GM21423 (cell line): ENCODE measurements at regions not wholly inside any gene's neighbourhood (a gene's known extent, or its start where the extent isn't known, plus 50 kb on each side); places are given as distances from the start of the nearest gene placed in this dataset.

Experiments
- ATAC-seq: cut with Tn5 transposase; IDR thresholded peaks from one replicate; pipeline ENCODE4 v1.9.1; 2021; ENCODE audit warnings: mild to moderate bottlenecking, moderate library complexity; ENCODE audit not compliant: unreplicated experiment

DNA sequence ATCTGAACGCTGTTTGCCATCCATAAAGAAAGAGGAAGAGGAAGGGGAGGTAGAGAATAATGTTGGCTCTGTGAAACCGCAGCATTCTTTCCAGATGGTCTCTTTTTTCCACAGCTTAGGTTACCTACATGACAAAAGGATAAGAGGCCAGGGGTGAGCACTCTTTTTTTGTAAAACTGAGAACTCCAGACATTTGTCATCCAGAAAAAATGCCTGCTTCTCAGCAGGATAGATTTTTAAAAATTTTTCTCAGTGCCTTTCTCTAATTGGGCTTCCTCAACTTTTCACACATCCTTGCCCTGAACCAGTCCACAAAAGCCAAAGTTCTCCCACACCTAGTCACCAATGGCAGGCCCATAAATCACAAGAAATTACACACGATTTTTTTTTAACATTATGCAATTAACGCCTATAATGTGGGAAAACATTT is 158.1 kb upstream of the TENM3 start:
- no peak for ATAC-seq

DNA sequence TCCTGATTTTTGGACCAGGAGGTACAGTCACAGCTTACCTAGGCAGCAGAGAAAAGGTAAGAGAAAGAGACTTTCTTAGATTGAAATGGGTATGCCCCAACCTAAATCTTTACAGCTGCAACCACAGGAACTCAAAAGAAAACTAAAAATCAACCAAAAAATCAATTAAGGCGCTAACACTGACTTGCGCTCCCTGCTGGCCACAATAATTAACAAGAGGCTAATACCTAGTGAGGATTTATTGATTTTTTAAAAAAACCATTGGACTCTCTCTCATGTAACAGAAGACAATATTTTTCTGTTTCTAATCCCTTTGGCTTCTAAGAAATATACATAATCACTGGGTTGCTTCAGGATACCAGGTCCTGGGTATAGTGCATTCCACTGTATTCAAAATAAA is 153.9 kb upstream of the TENM3 start:
- no peak for ATAC-seq

DNA sequence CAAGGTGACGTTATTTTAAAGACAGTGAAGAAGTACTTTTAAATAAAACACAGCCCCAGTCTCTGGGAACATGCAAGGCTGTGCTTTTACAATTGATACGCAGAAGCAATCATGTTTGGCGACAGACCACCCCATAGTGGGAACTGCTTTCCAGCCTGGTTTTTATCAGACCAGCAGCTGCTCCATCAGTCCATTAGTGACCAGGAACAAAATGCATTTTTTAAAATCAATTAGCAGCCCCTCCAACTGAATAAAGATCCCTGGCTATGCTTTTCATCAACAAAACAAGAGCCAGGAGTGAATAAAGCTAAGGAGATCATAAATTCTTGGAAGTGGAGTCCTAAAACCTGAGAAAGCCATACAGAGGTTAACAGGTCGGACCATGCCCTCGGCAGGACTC is 153.0 kb upstream of the TENM3 start:
- no peak for ATAC-seq

DNA sequence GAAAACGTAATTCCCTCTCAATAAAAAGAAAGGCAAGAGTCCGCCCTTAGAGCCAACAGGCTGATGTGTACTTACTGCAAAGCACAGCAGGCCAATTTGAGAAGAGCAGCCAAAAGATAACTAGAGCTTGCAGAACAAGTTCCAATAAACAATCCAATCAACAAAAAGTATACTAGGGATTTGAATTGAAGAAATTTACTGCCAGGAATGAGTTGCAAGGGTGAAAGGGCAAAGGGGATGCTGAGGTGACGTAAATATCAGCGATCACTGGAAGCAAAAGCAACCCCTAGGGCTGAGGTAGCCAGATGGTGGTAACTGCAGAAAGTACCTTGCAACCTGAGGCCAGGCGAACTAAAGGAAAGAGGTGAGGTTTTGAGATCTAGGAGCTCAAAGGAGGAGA is 152.1 kb upstream of the TENM3 start:
- no peak for ATAC-seq

DNA sequence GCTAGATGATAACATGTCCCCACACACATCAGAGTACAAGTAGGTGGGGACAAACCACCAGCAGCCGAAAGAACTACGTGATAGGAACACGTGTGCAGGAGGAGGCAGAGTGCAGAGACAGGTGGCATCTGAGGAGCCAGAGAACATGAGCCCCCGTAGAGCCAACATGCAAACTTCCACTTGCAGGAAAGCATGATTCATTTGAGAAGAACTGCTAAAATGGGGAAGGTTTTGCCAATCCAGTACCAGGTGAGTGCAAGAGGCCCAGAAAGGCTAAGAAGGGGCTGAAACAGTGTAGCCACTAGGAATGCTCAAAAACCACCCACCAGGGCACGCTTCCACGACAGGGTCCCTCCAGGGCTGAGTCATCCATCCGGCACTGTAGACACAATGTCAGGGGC is 149.8 kb upstream of the TENM3 start:
- no peak for ATAC-seq

DNA sequence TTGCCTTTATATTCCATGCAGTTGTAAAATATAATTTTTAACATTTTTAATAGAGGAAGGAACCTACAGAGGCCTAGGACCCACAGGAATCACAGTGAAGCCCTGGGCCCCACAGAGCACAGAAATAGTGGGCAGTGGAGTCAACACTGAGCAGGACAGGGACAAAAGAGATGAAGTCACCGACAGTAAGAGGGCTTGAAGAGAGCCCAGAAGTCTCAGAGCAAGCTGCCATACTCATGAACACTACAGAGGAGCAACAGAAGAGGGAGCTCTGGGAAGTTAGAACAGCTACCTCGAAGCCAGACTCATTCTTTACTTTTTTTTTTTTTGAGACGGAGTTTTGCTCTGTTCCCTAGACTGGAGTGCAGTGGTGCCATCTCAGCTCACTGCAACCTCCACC is 149.3 kb upstream of the TENM3 start:
- ATAC-seq = no peak

DNA sequence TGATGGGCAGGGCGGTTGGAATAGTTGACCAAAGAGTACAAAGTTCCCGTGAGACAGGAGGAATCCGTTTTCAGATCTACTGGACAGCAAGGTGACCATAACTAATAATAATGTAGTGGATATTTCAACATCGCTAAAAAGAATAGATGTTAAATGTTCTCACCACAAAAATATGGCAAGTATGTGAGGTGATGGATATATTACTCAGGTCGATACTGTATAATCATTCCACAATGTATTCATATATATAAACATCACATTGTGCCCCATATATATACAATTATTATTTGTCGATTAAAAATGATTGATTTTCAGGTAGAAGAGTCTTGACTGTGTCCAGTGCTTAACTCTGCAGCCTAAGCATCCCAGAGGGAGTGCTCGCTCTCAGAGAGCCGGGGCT is 141.6 kb upstream of the TENM3 start:
- ATAC-seq = no peak

DNA sequence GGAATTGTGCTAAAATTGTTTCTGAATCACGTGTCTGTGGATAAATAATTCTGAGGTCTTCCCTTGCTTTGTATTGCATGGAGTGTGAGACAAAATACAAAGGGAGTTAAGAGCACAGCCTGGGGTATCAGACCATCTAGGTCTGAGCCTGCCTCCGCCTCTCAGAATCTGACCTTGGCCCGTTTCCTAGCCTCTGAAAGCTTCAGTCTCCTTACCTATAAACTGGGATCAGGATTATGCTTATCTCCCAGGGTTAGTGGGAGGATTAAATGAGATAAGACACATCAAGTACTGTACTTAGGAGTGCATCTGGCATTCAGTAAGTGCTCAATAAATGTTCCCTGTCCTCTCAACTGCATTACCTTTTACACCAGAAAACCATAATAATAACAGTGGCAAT is 140.6 kb upstream of the TENM3 start:
- ATAC-seq = no peak

DNA sequence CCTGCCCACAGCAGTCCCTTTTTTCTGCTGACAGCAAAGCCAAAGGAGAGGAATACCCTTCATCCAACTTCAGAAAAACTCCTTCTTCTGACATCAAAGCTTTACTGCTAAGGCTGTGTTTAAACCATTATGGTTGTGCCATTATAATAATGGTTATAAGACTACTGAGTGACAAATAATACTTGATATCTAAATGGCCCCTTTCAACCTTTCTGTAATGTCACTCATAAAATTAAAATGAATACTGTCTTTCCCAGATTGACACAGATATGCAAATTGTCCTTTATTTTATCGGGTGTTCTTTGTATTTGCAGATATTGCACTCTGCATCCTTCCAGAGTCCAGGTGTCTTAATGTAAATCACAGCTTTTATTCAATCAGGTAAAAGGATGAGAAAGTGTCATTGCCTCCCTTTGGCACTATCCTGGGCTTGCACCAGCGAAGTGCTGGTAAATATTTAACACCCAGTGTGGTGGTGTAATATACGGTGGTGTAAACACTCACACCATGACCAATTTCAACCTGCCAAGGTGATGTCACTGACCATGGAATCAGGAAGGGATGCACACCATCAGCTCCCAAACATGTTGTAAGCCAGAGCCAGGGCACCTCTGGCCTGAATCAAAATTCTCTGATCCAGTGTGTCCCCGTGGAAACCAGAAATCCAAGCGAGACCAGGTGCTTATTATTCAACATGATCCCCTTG is 139.4 kb upstream of the TENM3 start:
- no peak for ATAC-seq

DNA sequence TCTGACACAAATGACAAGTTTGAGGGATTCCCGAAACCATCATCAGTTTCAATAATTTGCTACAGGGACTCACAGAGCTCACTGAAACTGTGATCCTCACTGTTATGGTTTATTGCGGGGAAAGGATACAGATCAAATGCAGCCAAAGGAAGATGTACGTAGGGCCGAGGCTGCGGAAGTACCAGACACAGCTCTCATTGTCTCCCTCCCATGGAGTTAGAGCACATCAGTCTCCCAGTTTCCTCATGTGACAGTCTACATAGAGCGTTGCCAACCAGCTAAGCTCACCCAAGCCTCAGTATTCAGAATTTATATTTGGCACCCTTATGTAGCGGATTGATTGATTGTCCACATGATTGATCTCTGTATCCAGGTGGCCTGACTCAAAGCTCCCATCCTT is 137.8 kb upstream of the TENM3 start:
- no peak for ATAC-seq

DNA sequence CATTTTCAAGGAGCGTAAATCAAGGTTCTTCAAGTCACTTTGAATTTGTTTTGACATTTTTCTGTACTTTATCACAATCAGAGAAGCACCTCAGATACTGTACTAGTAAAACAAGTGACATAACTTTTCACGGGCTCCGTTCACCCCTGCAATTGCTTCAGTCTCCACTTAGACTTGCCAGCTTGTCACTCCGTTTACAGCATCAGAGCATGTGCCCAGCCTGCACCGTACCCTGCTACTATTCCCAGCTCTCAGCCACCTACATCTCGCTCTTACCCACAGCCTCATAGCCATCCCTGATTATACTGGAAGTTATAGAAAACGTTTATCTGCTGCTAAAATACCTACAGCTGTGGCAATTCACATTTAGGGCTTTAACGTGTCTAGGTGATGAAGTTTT is 135.3 kb upstream of the TENM3 start:
- no peak for ATAC-seq

DNA sequence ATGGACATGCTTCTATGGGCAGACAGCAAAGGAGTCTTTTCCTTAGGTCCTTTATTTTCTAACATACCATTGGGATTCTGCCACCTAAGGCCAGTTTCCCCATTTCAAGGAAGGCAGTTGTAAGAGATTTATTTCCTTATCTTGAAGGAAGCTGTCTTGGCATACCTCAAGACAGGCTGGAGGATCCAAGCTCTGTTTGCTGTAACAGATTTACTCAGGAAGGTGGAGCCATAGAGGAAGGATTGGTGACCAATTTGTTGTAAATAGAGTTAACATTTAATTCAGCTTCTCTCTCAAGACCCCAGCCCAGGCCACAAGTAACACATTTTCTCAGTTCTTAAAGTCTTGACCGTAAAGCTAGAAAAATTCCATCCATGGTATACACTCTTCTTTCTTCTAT is 131.6 kb upstream of the TENM3 start:
- no peak for ATAC-seq

DNA sequence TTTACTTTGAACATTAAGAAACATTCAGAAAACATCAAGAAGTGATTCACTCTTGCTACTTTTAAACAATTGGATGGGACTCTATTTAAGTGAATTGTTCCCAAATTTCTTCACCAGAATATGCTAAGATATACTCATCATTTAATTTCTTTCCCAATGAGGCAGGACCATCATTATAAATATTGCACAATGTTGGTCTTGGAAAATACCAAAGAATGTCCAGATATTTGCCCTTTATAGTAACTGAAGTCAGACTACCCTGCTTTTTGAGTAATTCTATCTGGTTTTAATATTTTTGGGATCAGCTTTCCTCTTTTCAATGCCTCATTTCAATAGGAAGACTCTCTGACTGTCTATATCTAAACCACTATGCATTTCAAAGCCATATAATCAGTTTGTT is 129.4 kb upstream of the TENM3 start:
- no peak for ATAC-seq

DNA sequence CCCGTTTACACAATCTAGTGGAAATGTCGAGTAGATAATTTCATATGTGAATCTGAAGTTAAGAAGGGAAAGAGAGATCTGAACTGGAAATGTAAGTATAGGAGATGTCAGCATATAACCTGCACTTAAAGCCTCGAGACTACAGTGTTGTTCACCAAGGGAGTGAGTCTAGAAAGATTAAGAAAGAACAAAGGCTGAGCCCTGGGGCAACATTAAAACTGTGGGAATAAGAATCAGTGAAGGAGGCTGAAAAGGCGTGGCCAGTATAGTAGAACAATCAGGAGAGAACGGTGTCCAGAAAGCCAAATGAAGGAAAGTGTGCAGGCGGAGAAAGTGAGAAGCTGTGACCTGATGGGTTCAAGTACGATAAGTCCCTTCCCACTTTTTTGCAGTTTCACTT is 118.8 kb upstream of the TENM3 start:
- no peak for ATAC-seq

DNA sequence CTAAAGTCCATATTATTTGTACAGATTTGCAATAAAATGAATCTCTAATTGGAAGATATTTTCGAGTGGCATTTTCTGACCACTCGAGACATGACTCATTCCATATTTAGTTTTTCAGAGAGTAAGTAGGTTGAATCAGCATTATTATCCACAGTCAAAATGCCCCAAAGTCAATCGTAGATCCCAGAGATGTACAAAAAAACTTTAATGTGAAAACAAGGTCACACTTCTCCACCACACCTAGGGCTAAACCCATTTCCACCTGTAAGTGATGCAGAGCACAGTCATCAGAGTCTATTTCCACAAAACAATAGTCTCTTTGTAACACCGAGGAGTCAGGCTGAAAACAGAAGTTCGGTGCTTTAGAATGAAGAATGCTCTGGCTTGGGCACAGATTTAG is 117.1 kb upstream of the TENM3 start:
- no peak for ATAC-seq

DNA sequence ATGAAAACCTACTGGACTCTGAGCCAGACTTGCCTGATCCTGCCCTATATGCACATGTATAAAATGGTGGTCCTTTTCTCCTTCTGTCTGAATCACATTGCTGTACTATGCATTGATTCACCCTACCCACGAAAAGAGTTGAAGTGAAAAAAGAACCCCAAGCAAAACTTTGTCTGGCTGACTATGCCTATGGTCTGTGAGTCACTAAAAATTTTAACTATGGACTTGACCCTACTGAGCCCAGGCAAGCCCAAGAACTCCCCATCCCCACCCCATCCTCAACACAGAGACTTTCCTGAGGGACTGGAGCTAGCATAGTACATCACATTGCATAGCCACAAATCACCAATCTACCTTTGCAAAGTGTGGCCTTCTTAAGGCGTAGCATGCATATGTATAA is 116.6 kb upstream of the TENM3 start:
- no peak for ATAC-seq

DNA sequence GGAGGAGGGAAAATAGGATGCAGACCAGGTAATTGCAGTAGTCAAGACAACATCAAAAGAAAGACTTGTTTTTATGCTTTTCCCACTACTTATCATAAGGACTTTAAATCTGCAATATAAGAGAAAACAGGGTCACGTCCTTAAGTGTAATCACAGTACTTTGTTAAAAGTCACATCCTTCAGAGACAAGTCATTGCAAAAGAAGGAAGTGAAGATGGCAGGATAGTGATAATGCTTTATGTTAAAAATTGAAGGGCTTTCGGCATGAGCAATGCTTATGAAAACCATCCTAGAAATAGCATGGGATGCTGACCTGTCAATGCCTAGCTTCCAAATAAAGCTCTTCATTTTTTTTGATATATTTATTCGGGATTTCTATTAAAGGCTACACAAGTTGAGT is 110.2 kb upstream of the TENM3 start:
- no peak for ATAC-seq

DNA sequence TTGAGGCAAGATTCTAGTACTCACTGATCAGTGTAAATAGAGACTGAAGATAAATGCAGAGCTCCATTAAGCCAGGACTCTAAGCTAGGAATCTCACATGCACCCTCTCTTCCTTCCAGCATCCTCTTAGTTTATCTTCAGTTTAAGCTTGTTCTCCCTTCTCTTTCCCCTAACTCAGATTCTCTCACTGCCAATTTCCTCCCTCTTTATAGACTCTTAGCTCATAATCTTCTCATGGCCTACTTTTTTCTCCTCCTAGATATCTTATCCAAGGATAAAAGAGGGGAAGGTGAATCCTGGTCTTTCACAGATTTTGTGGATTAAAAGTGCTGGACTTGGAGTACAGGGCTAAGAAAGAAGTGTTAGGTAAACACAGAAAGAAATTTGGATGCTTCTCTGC is 108.9 kb upstream of the TENM3 start:
- ATAC-seq = no peak

DNA sequence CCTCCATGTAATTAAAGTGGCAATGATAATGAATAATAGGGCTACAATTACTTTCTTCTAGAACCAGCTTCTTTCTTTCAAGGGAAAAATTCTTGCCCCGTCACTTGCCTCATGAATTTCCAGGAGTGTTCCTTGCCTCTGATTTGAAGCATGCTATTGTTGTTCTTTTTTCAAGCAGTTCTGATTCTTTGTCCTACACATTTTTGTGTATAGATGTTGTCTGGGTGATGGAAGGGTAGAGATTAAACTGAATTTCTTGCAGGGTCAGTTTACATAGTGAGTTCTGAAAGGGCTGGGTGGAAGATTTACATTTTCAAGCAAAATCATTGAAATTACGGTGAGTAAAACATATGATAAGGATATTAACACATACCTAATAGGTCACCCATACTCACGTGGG is 107.0 kb upstream of the TENM3 start:
- ATAC-seq = no peak

DNA sequence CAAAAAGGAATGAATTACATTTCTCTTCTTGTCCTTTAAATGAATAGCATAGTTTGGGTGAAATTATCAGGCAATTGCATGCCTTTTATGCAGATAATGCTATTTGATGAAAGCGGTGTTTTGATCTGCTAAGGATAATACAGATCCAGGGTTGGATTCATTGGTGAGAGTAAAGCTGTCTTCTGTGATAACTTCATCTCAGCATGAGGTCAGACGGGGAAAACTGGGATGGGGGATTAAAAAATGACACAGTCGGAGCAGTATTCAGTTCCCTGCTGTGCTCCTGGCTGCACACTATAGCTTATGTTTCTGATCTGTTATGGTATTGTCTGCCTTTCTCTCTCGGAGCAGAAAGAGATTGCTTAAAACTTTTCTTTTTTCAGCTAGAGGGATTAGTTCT is 105.9 kb upstream of the TENM3 start:
- no peak for ATAC-seq

DNA sequence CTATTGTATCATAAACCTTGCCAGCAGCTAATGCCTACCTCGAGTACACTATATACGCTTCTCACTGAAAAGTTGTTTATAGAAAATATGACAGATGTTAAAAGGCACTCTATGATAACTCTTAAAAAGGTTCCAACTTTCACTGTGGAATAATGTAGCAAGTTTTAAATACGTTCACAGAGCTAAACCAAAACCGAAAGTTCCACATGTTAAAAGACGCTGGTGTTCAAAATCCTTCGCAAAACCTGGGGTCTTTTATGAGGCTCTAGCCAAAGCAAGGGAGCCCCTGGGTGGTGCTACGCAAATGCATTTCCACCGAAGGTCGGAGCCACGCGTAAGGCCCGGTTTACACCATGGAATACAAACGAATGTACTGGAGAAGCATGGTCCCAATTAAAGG is 103.7 kb upstream of the TENM3 start:
- no peak for ATAC-seq

DNA sequence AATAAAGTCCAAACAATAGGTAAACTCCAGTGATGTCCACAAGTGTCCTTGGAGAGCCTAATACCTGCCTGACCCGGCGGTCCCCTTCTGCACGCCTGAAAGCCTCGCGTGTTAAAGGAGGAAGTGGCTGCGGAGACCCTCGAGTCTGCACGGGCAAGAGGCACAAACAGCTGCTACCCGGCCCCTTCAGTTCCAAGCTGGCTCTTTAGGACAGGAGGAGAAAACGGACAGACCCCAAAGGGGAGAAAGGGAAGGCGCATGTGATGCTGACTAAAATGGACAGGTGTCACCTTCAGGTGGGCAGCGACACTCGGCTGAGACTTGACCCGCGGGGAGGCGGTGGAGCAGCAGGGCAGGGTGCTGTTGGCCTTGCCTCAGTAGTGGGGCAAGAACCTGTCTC is 102.7 kb upstream of the TENM3 start:
- ATAC-seq = no peak

DNA sequence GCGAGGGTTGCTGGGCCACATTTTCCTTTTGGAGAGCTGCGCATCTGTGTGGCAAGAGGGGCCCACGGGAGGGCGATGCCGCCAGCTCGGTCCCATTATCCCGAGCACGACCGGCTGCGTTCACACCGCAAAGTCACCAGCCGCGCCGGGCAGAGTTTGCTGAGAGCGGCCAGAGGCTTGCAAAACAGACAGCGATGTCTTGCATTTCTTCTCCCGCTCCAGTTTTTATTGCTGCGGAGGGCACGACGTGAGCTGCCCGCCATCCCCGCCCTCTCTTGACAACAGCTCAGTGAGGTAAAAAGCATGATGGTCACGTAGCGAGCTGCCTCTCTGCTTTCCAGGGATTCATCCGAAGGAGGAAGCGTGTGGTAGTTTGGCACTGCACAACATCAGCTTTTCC is 102.1 kb upstream of the TENM3 start:
- no peak for ATAC-seq
